Adrenal gland (tissue), 9 donors: ENCODE measurements at regions not wholly inside any gene's neighbourhood (a gene's known extent, or its start where the extent isn't known, plus 50 kb on each side); places are given as distances from the start of the nearest gene placed in this dataset.

Source experiments
- DNase-seq, 7 donors: peaks; one replicate each; pipeline ENCODE4 v3.0.0-alpha.2; 2019 to 2020
- H3K27ac ChIP-seq, 5 donors: fragments of 200-600 bp; sonication (generic) in 4 of 5; 1 replicate in 3 of 5; 2 replicates in 2 of 5; pipeline versions ENCODE4 v1.5.1 to v1.8.0; 2016 to 2020; ENCODE audit warnings: mild to moderate bottlenecking in 1 of 5
- H3K27me3 ChIP-seq: fragments of 200-600 bp; 2 replicates; pipeline ENCODE4 v1.8.0; 2021
- H3K36me3 ChIP-seq, 2 donors: fragments of 200-600 bp; replicated peaks in 1 of 2; 1 replicate in 1 of 2; 2 replicates in 1 of 2; pipeline versions ENCODE4 v1.5.1 to v1.8.0; 2018 to 2022
- H3K4me1 ChIP-seq, 2 donors: fragments of 200-600 bp; replicated peaks in 1 of 2; 1 replicate in 1 of 2; 2 replicates in 1 of 2; pipeline versions ENCODE4 v1.5.1 to v1.8.0; 2018 to 2021
- H3K4me3 ChIP-seq, 4 donors: fragments of 200-600 bp; sonication (generic) in 3 of 4; one replicate each; pipeline ENCODE4 v1.5.1; 2016 to 2018
- H3K9me3 ChIP-seq, 3 donors: fragments of 200-600 bp; sonication (generic) in 1 of 3; replicated peaks in 1 of 3; 1 replicate in 2 of 3; 2 replicates in 1 of 3; pipeline versions ENCODE4 v1.5.1 to v1.8.0; 2016 to 2021
- CTCF ChIP-seq, 6 experiments: fragments of 450-650 bp in 4 of 6; fragments of 200-600 bp in 2 of 6; sonication (generic) in 1 of 6; IDR thresholded peaks; 1 replicate in 5 of 6; 2 replicates in 1 of 6; pipeline versions ENCODE4 v1.5.1 to v1.8.0; 2016 to 2021; ENCODE audit warnings: antibody characterized with exemption in 6 of 6, mild to moderate bottlenecking in 2 of 6, moderate library complexity in 1 of 6
- POLR2A ChIP-seq, 2 donors: fragments of 450-650 bp; IDR thresholded peaks; one replicate each; pipeline ENCODE4 v1.6.1; 2017; ENCODE audit warnings: antibody characterized with exemption in 2 of 2, mild to moderate bottlenecking in 2 of 2, moderate library complexity in 1 of 2
- WGBS, 4 donors: extraction: QIAGEN DNeasy Blood & Tissue Kit in 2 of 4; methylation state at CpG; one replicate each; pipeline versions ENCODE4 v1.1.5 to v1.1.7; 2013 to 2017; 5-methylcytosine and 5-hydroxymethylcytosine counted together
- intact Hi-C, 2 donors: fragments of 100-400 bp; cut with DNase I; formaldehyde crosslinking; loops; one replicate each; pipeline versions ENCODE4 v1.14.1 to v1.15.0; 2022 to 2023
- donor health status: healthy with polysubstance abuse.
- donor health status: Bipolar disorder and iron deficiency.
- donor health status: DM: yes; HTN: yes; CAD: no.
- donor health status: DM: no; HTN: no; CAD: no.
- donor health status: DM: no; HTN: no; CAD: no.

- Histone ChIP-seq H3K9me3 (no peaks in the 10 kb centered on the region), H3K27ac (no peak overlapping the region), H3K36me3 (no peaks in the 10 kb centered on the region), H3K27me3 (no peaks in the 10 kb centered on the region), H3K4me3 (no peak overlapping the region), H3K4me1 (no peaks in the 10 kb centered on the region)
- no peak for TF ChIP-seq CTCF (IDR thresholded peaks at IDR 0.05)
- no peak for TF ChIP-seq POLR2A (IDR thresholded peaks at IDR 0.05)
- WGBS, 4 donors = 60 to 69% (median 65%) methylated on average over 2 of the region's 2 CpGs
- intact Hi-C loops = no loop called here
- no peak for DNase-seq
Measured at GRCh38 chr5:11992518-11992917, 88.3 kb upstream of the CTNND2 start.

GRCh38 chr5:11985993-11986392 is 81.7 kb upstream of the CTNND2 start:
- WGBS, 4 donors = 53 to 74% (median 68%) methylated on average over 2 of the region's 2 CpGs
- H3K27me3 ChIP-seq = no peaks in the 10 kb centered on the region
- no peak overlapping the region for H3K4me3 ChIP-seq
- H3K27ac ChIP-seq = no peak overlapping the region
- TF ChIP-seq POLR2A (IDR thresholded peaks at IDR 0.05) (no peak), CTCF (IDR thresholded peaks at IDR 0.05) (no peak)
- DNase-seq = no peak
- no peaks in the 10 kb centered on the region for H3K36me3 ChIP-seq
- no peaks in the 10 kb centered on the region for H3K4me1 ChIP-seq
- H3K9me3 ChIP-seq = no peaks in the 10 kb centered on the region
- intact Hi-C loops = no loop called here

DNA sequence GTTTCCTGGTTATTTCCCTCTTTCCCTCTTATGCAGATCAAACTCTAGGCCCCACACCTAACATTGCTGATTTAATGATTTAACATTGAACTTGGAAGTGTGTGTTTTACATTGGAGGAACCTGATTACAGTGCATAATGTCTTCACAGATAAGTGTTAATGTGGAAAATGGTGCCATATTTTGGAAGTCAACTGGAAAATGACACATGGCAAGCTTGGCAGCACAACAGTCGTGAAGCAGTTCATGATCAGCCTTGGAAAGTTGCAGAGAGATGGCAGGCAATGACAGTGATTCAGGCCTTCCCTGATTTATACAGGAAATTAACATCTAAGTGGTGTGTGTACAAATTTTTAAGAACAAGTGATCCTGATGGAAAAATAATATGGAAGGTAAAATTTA is 80.0 kb upstream of the CTNND2 start:
- H3K27ac ChIP-seq = no peak overlapping the region
- no peak overlapping the region for H3K4me3 ChIP-seq
- intact Hi-C loops = no loop called here
- H3K36me3 ChIP-seq = no peaks in the 10 kb centered on the region
- no peaks in the 10 kb centered on the region for H3K4me1 ChIP-seq
- DNase-seq = no peak
- no peaks in the 10 kb centered on the region for H3K9me3 ChIP-seq
- 40 to 54% (median 49%) methylated on average over 1 of the region's 1 CpG for WGBS, 4 donors
- TF ChIP-seq CTCF (IDR thresholded peaks at IDR 0.05) (no peak), POLR2A (IDR thresholded peaks at IDR 0.05) (no peak)
- H3K27me3 ChIP-seq = no peaks in the 10 kb centered on the region

DNA sequence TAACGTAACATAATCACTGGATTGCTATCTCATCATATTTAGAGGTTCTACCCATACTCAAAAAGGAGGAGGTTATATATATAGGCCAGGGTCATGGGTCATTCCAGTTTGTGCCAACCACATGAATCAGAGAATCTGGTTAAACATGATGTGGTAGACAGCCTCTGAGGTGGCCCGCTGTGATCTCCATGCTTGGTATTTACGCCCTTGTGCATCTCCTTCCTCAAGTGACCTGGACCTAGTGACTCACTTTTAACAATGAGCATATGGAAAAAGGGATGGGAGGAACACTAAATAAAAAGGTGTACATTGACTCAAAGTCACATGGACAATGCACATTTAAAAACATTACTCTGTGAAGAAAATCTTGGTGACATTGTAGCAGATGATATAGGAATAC is 77.7 kb upstream of the CTNND2 start:
- H3K4me1 ChIP-seq = no peaks in the 10 kb centered on the region
- TF ChIP-seq CTCF (IDR thresholded peaks at IDR 0.05) = no peak
- no peak for TF ChIP-seq POLR2A (IDR thresholded peaks at IDR 0.05)
- H3K27me3 ChIP-seq = no peaks in the 10 kb centered on the region
- no peak overlapping the region for H3K4me3 ChIP-seq
- no peaks in the 10 kb centered on the region for H3K36me3 ChIP-seq
- intact Hi-C loops = no loop called here
- H3K27ac ChIP-seq = no peak overlapping the region
- 68 to 87% (median 79%) methylated on average over 3 of the region's 3 CpGs for WGBS, 4 donors
- no peaks in the 10 kb centered on the region for H3K9me3 ChIP-seq
- no peak for DNase-seq
